Activated naive CD8-positive, alpha-beta T cell treated with anti-CD3 and anti-CD28 coated beads, Interleukin-2, amount 10 ng/mL, durations not matched to agents 7 days and 5 days (primary cell): ENCODE measurements at regions not wholly inside any gene's neighbourhood (a gene's known extent, or its start where the extent isn't known, plus 50 kb on each side); places are given as distances from the start of the nearest gene placed in this dataset.
"Not testable (repeated sequence)": the region's sequence is repeated elsewhere in the genome, so short reads cannot be mapped to it uniquely, and the experiment has no call there.

Source experiments
- ATAC-seq: fragments of 150-1000 bp; cut with Tn5 transposase; one replicate; pipeline ENCODE4 v1.10.0; 2021; ENCODE audit warnings: low read depth, moderate library complexity
- POLR2A ChIA-PET: fragments of 350-600 bp; sonication (Branson Sonifier 250); formaldehyde crosslinking; loops from one replicate; lab custom pipeline; 2021; ENCODE audit warnings: antibody characterized with exemption; lab: Charles Lee
- DNase-seq: peaks from one replicate; pipeline ENCODE4 v3.0.0; 2021
- H3K27ac Mint-ChIP-seq: one replicate; pipeline ENCODE4 v1.8.0; 2022; ENCODE audit warnings: mild to moderate bottlenecking, mixed read lengths
- H3K27me3 Mint-ChIP-seq: one replicate; pipeline ENCODE4 v1.8.0; 2022; ENCODE audit warnings: mild to moderate bottlenecking, moderate library complexity, mixed read lengths
- H3K36me3 Mint-ChIP-seq: one replicate; pipeline ENCODE4 v1.8.0; 2021; ENCODE audit warnings: mild to moderate bottlenecking, mixed read lengths
- H3K4me1 Mint-ChIP-seq: one replicate; pipeline ENCODE4 v1.8.0; 2021; ENCODE audit warnings: mixed read lengths
- H3K4me3 Mint-ChIP-seq: one replicate; pipeline ENCODE4 v1.8.0; 2022; ENCODE audit warnings: mild to moderate bottlenecking, moderate library complexity, mixed read lengths
- H3K9me3 Mint-ChIP-seq: one replicate; pipeline ENCODE4 v1.8.0; 2021; ENCODE audit warnings: mixed read lengths

GRCh38 chr3:89740080-89740880, 632.9 kb downstream of the EPHA3 start:
- POLR2A ChIA-PET: no interaction called here
- Mint-ChIP-seq H3K4me1 (no peaks in the 10 kb centered on the region), H3K4me3 (no peak overlapping the region), H3K9me3 (peaks cover 2% of the 10 kb centered on the region), H3K27ac (no peak overlapping the region), H3K36me3 (no peaks in the 10 kb centered on the region), H3K27me3 (no peaks in the 10 kb centered on the region)
- DNase-seq: no peak
- ATAC-seq: no peak

GRCh38 chr3:89740881-89741177, 633.4 kb downstream of the EPHA3 start:
- ATAC-seq (no peak), DNase-seq (no peak)
- POLR2A ChIA-PET: no interaction called here
- Mint-ChIP-seq H3K27me3 (no peaks in the 10 kb centered on the region), H3K27ac (no peak overlapping the region), H3K4me3 (no peak overlapping the region), H3K9me3 (peaks cover 2% of the 10 kb centered on the region), H3K36me3 (no peaks in the 10 kb centered on the region), H3K4me1 (no peaks in the 10 kb centered on the region)

- POLR2A ChIA-PET: no interaction called here
- no peak overlapping the region for H3K27ac Mint-ChIP-seq
- H3K27me3 Mint-ChIP-seq: no peaks in the 10 kb centered on the region
- H3K36me3 Mint-ChIP-seq: no peaks in the 10 kb centered on the region
- DNase-seq: no peak
- H3K4me1 Mint-ChIP-seq: no peaks in the 10 kb centered on the region
- H3K9me3 Mint-ChIP-seq: peaks cover 4% of the 10 kb centered on the region
- ATAC-seq: no peak
- H3K4me3 Mint-ChIP-seq: no peak overlapping the region
These were observed 635.1 kb downstream of the EPHA3 start for GRCh38 chr3:89742546-89742945.

GRCh38 chr3:89747541-89748278, 640.3 kb downstream of the EPHA3 start:
- ATAC-seq, H3K4me1 Mint-ChIP-seq, H3K36me3 Mint-ChIP-seq, H3K4me3 Mint-ChIP-seq, H3K9me3 Mint-ChIP-seq, DNase-seq, POLR2A ChIA-PET, H3K27me3 Mint-ChIP-seq, H3K27ac Mint-ChIP-seq: not testable (repeated sequence)

GRCh38 chr3:89762405-89762804, 655.0 kb downstream of the EPHA3 start:
- POLR2A ChIA-PET: no interaction called here
- H3K27ac Mint-ChIP-seq: no peak overlapping the region
- H3K4me1 Mint-ChIP-seq: no peaks in the 10 kb centered on the region
- H3K9me3 Mint-ChIP-seq: peaks cover 9% of the 10 kb centered on the region
- no peaks in the 10 kb centered on the region for H3K36me3 Mint-ChIP-seq
- ATAC-seq (no peak), DNase-seq (no peak)
- no peaks in the 10 kb centered on the region for H3K27me3 Mint-ChIP-seq
- no peak overlapping the region for H3K4me3 Mint-ChIP-seq

- Mint-ChIP-seq H3K4me3 (no peak overlapping the region), H3K27me3 (no peaks in the 10 kb centered on the region), H3K9me3 (peaks cover 2% of the 10 kb centered on the region), H3K36me3 (no peaks in the 10 kb centered on the region), H3K27ac (no peak overlapping the region), H3K4me1 (no peaks in the 10 kb centered on the region)
- ATAC-seq (no peak), DNase-seq (no peak)
- POLR2A ChIA-PET: no interaction called here
These were observed 676.0 kb downstream of the EPHA3 start for GRCh38 chr3:89783341-89783927.

GRCh38 chr3:89787485-89787884, 680.1 kb downstream of the EPHA3 start:
- no peak for ATAC-seq
- Mint-ChIP-seq H3K4me3 (no peak overlapping the region), H3K4me1 (no peaks in the 10 kb centered on the region), H3K27ac (no peak overlapping the region), H3K9me3 (peaks cover 2% of the 10 kb centered on the region), H3K27me3 (no peaks in the 10 kb centered on the region), H3K36me3 (no peaks in the 10 kb centered on the region)
- DNase-seq: no peak
- POLR2A ChIA-PET: no interaction called here

GRCh38 chr3:89787979-89788378, 680.6 kb downstream of the EPHA3 start:
- no peaks in the 10 kb centered on the region for H3K36me3 Mint-ChIP-seq
- POLR2A ChIA-PET: no interaction called here
- H3K4me3 Mint-ChIP-seq: no peak overlapping the region
- no peak for DNase-seq
- ATAC-seq: no peak
- H3K4me1 Mint-ChIP-seq: no peaks in the 10 kb centered on the region
- H3K9me3 Mint-ChIP-seq: peaks cover 2% of the 10 kb centered on the region
- no peaks in the 10 kb centered on the region for H3K27me3 Mint-ChIP-seq
- H3K27ac Mint-ChIP-seq: no peak overlapping the region

GRCh38 chr3:89795506-89795905, 688.1 kb downstream of the EPHA3 start:
- POLR2A ChIA-PET: no interaction called here
- no peak overlapping the region for H3K4me3 Mint-ChIP-seq

GRCh38 chr3:89802881-89803280, 695.5 kb downstream of the EPHA3 start:
- no peak for DNase-seq
- H3K4me1 Mint-ChIP-seq: no peaks in the 10 kb centered on the region
- POLR2A ChIA-PET: no interaction called here

More at GRCh38 chr3:89795506-89795905, 688.1 kb downstream of the EPHA3 start:
- ATAC-seq (no peak), DNase-seq (no peak)
- H3K9me3 Mint-ChIP-seq: peaks cover 7% of the 10 kb centered on the region
- no peaks in the 10 kb centered on the region for H3K27me3 Mint-ChIP-seq
- no peak overlapping the region for H3K27ac Mint-ChIP-seq
- H3K36me3 Mint-ChIP-seq: no peaks in the 10 kb centered on the region
- no peaks in the 10 kb centered on the region for H3K4me1 Mint-ChIP-seq

GRCh38 chr3:89803711-89804110, 696.3 kb downstream of the EPHA3 start:
- H3K36me3 Mint-ChIP-seq: no peaks in the 10 kb centered on the region
- no peaks in the 10 kb centered on the region for H3K9me3 Mint-ChIP-seq
- H3K27me3 Mint-ChIP-seq: no peaks in the 10 kb centered on the region
- POLR2A ChIA-PET: no interaction called here
- ATAC-seq (no peak), DNase-seq (no peak)
- no peak overlapping the region for H3K4me3 Mint-ChIP-seq
- no peaks in the 10 kb centered on the region for H3K4me1 Mint-ChIP-seq
- H3K27ac Mint-ChIP-seq: no peak overlapping the region

More at GRCh38 chr3:89802881-89803280, 695.5 kb downstream of the EPHA3 start:
- H3K27me3 Mint-ChIP-seq: no peaks in the 10 kb centered on the region
- no peaks in the 10 kb centered on the region for H3K9me3 Mint-ChIP-seq
- no peak for ATAC-seq
- H3K4me3 Mint-ChIP-seq: no peak overlapping the region
- no peaks in the 10 kb centered on the region for H3K36me3 Mint-ChIP-seq
- no peak overlapping the region for H3K27ac Mint-ChIP-seq

- Mint-ChIP-seq H3K27me3 (no peaks in the 10 kb centered on the region), H3K4me1 (no peaks in the 10 kb centered on the region), H3K36me3 (no peaks in the 10 kb centered on the region), H3K4me3 (no peak overlapping the region), H3K9me3 (no peaks in the 10 kb centered on the region), H3K27ac (no peak overlapping the region)
- ATAC-seq (no peak), DNase-seq (no peak)
- POLR2A ChIA-PET: no interaction called here
These were observed 698.7 kb downstream of the EPHA3 start for GRCh38 chr3:89806166-89806565.

GRCh38 chr3:89808680-89809197, 701.3 kb downstream of the EPHA3 start:
- no peak for DNase-seq
- no peak overlapping the region for H3K4me3 Mint-ChIP-seq
- no peaks in the 10 kb centered on the region for H3K36me3 Mint-ChIP-seq
- ATAC-seq: no peak
- H3K4me1 Mint-ChIP-seq: no peaks in the 10 kb centered on the region
- H3K9me3 Mint-ChIP-seq: peaks cover 3% of the 10 kb centered on the region
- H3K27ac Mint-ChIP-seq: no peak overlapping the region
- POLR2A ChIA-PET: no interaction called here
- no peaks in the 10 kb centered on the region for H3K27me3 Mint-ChIP-seq

GRCh38 chr3:89813500-89813899, 706.1 kb downstream of the EPHA3 start:
- Mint-ChIP-seq H3K27ac (no peak overlapping the region), H3K36me3 (no peaks in the 10 kb centered on the region), H3K9me3 (peaks cover 4% of the 10 kb centered on the region), H3K4me1 (no peaks in the 10 kb centered on the region), H3K4me3 (no peak overlapping the region), H3K27me3 (no peaks in the 10 kb centered on the region)
- no peak for ATAC-seq
- DNase-seq: no peak
- POLR2A ChIA-PET: no interaction called here
